Uterus (tissue), 2 donors: ENCODE measurements at regions not wholly inside any gene's neighbourhood (a gene's known extent, or its start where the extent isn't known, plus 50 kb on each side); places are given as distances from the start of the nearest gene placed in this dataset.

ENCODE experiments used
- CTCF ChIP-seq, 4 experiments: fragments of 200-600 bp in 2 of 4; fragments of 450-650 bp in 2 of 4; sonication (generic) in 2 of 4; IDR thresholded peaks; one replicate each; pipeline ENCODE4 v1.5.1; 2016 to 2019; ENCODE audit warnings: antibody characterized with exemption in 4 of 4, mild to moderate bottlenecking in 2 of 4, moderate library complexity in 1 of 4
- POLR2A ChIP-seq, 2 donors: fragments of 450-650 bp; IDR thresholded peaks; one replicate each; pipeline ENCODE4 v1.6.1; 2016; ENCODE audit warnings: antibody characterized with exemption in 2 of 2, mild to moderate bottlenecking in 1 of 2, moderate library complexity in 1 of 2

- no peak for TF ChIP-seq CTCF (IDR thresholded peaks at IDR 0.05)
- no peak for TF ChIP-seq POLR2A (IDR thresholded peaks at IDR 0.05)
These were observed 102.5 kb downstream of the MRM1 start for GRCh38 chr17:36703860-36704266.
